Tibial artery (tissue), 4 donors: ENCODE measurements at regions not wholly inside any gene's neighbourhood (a gene's known extent, or its start where the extent isn't known, plus 50 kb on each side); places are given as distances from the start of the nearest gene placed in this dataset.

Experiments
- DNase-seq, 2 donors: peaks; one replicate each; pipeline ENCODE4 v3.0.0-alpha.2; 2019
- H3K27ac ChIP-seq, 2 donors: fragments of 200-600 bp; sonication (generic) in 1 of 2; 1 replicate in 1 of 2; 2 replicates in 1 of 2; pipeline ENCODE4 v1.5.1; 2018 to 2019; ENCODE audit warnings: mild to moderate bottlenecking in 1 of 2
- H3K27me3 ChIP-seq, 2 donors: fragments of 200-600 bp; sonication (generic) in 1 of 2; one replicate each; pipeline versions ENCODE4 v1.5.1 to v1.6.0; 2016 to 2019
- H3K36me3 ChIP-seq, 3 donors: fragments of 200-600 bp; sonication (generic) in 2 of 3; one replicate each; pipeline ENCODE4 v1.5.1; 2016 to 2019; ENCODE audit warnings: mild to moderate bottlenecking in 2 of 3
- H3K4me1 ChIP-seq, 4 donors: fragments of 200-600 bp; sonication (generic) in 2 of 4; 1 replicate in 3 of 4; 2 replicates in 1 of 4; pipeline ENCODE4 v1.5.1; 2016 to 2019
- H3K4me3 ChIP-seq, 2 donors: fragments of 200-600 bp; sonication (generic) in 1 of 2; 1 replicate in 1 of 2; 2 replicates in 1 of 2; pipeline ENCODE4 v1.5.1; 2018 to 2019; ENCODE audit warnings: mild to moderate bottlenecking in 2 of 2
- H3K9me3 ChIP-seq, 3 donors: fragments of 200-600 bp; sonication (generic) in 1 of 3; one replicate each; pipeline ENCODE4 v1.5.1; 2016 to 2019
- CTCF ChIP-seq, 2 experiments: fragments of 200-600 bp in 1 of 2; fragments of 450-650 bp in 1 of 2; IDR thresholded peaks; one replicate each; pipeline ENCODE4 v1.5.1; 2017 to 2019; ENCODE audit warnings: antibody characterized with exemption in 2 of 2, mild to moderate bottlenecking in 1 of 2, moderate library complexity in 1 of 2
- intact Hi-C: fragments of 100-400 bp; cut with DNase I; formaldehyde crosslinking; loops from one replicate; pipeline ENCODE4 v1.15.0; 2023; ENCODE audit warnings: low total_unique reads

- intact Hi-C loops: no loop called here
Observed at GRCh38 chr20:4567170-4567569, 119.1 kb upstream of the PRNP start.

GRCh38 chr20:4563534-4563933, 122.7 kb upstream of the PRNP start:
- no peaks in the 10 kb centered on the region for H3K9me3 ChIP-seq
- intact Hi-C loops: no loop called here
- no peaks in the 10 kb centered on the region for H3K27me3 ChIP-seq
- no peaks in the 10 kb centered on the region for H3K4me1 ChIP-seq
- no peak for TF ChIP-seq CTCF (IDR thresholded peaks at IDR 0.05)
- H3K36me3 ChIP-seq: no peaks in the 10 kb centered on the region
- H3K4me3 ChIP-seq: no peak overlapping the region
- DNase-seq: no peak
- no peak overlapping the region for H3K27ac ChIP-seq

More at GRCh38 chr20:4567170-4567569, 119.1 kb upstream of the PRNP start:
- no peak overlapping the region for H3K4me3 ChIP-seq
- TF ChIP-seq CTCF (IDR thresholded peaks at IDR 0.05): no peak
- no peaks in the 10 kb centered on the region for H3K36me3 ChIP-seq
- no peak overlapping the region for H3K27ac ChIP-seq
- no peaks in the 10 kb centered on the region for H3K27me3 ChIP-seq
- no peaks in the 10 kb centered on the region for H3K9me3 ChIP-seq
- H3K4me1 ChIP-seq: no peaks in the 10 kb centered on the region
- no peak for DNase-seq

- no peak for DNase-seq
- Histone ChIP-seq H3K9me3 (peaks cover 0 to 3% (median 0%) of the 10 kb centered on the region in 3 donors), H3K4me1 (no peaks in the 10 kb centered on the region), H3K27ac (no peak overlapping the region), H3K36me3 (no peaks in the 10 kb centered on the region), H3K27me3 (no peaks in the 10 kb centered on the region), H3K4me3 (no peak overlapping the region)
- TF ChIP-seq CTCF (IDR thresholded peaks at IDR 0.05): no peak
- intact Hi-C loops: no loop called here
Observed at GRCh38 chr20:4563031-4563430, 123.2 kb upstream of the PRNP start.

- no peaks in the 10 kb centered on the region for H3K36me3 ChIP-seq
- peaks cover 0 to 4% (median 0%) of the 10 kb centered on the region in 3 donors for H3K9me3 ChIP-seq
- no peaks in the 10 kb centered on the region for H3K27me3 ChIP-seq
- H3K27ac ChIP-seq: no peak overlapping the region
- H3K4me3 ChIP-seq: no peak overlapping the region
- DNase-seq: no peak
- no peaks in the 10 kb centered on the region for H3K4me1 ChIP-seq
- TF ChIP-seq CTCF (IDR thresholded peaks at IDR 0.05): no peak
- intact Hi-C loops: no loop called here
Observed at GRCh38 chr20:4560667-4561066, 125.6 kb upstream of the PRNP start.

DNA sequence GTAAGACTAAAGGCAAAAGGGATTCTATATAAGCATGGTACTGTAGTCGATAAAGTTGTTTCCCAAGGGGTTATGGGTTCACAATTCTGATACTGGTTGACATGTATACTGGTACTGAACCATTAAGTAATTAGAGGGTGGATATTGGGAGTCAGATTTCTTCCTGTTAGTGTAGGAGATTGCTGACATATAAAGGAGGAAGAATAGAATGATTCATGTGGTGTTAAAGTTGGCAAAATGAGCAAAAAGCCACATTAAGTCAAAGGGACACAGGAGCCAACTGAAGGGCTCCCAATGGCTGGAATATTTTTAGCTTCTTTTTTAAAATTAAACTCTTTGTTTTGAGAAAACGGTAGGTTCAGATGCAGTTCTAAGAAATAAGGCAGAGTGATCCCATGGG, 126.3 kb upstream of the PRNP start:
- DNase-seq: no peak
- intact Hi-C loops: no loop called here
- TF ChIP-seq CTCF (IDR thresholded peaks at IDR 0.05): no peak
- Histone ChIP-seq H3K4me1 (no peaks in the 10 kb centered on the region), H3K9me3 (peaks cover 0 to 4% (median 0%) of the 10 kb centered on the region in 3 donors), H3K36me3 (no peaks in the 10 kb centered on the region), H3K4me3 (no peak overlapping the region), H3K27me3 (no peaks in the 10 kb centered on the region), H3K27ac (no peak overlapping the region)

- H3K27ac ChIP-seq: no peak overlapping the region
- H3K4me3 ChIP-seq: no peak overlapping the region
- DNase-seq: no peak
- intact Hi-C loops: no loop called here
- no peak for TF ChIP-seq CTCF (IDR thresholded peaks at IDR 0.05)
- H3K9me3 ChIP-seq: peaks cover 0 to 4% (median 0%) of the 10 kb centered on the region in 3 donors
- no peaks in the 10 kb centered on the region for H3K36me3 ChIP-seq
- no peaks in the 10 kb centered on the region for H3K4me1 ChIP-seq
- peaks cover 0 to 1% of the 10 kb centered on the region in 2 donors for H3K27me3 ChIP-seq
Observed at GRCh38 chr20:4559106-4559505, 127.2 kb upstream of the PRNP start.
